ENCODE measurements at regions not wholly inside any gene's neighbourhood (a gene's known extent, or its start where the extent isn't known, plus 50 kb on each side); places are given as distances from the start of the nearest gene placed in this dataset.
"Not testable (repeated sequence)": the region's sequence is repeated elsewhere in the genome, so short reads cannot be mapped to it uniquely, and the experiment has no call there.

DNA sequence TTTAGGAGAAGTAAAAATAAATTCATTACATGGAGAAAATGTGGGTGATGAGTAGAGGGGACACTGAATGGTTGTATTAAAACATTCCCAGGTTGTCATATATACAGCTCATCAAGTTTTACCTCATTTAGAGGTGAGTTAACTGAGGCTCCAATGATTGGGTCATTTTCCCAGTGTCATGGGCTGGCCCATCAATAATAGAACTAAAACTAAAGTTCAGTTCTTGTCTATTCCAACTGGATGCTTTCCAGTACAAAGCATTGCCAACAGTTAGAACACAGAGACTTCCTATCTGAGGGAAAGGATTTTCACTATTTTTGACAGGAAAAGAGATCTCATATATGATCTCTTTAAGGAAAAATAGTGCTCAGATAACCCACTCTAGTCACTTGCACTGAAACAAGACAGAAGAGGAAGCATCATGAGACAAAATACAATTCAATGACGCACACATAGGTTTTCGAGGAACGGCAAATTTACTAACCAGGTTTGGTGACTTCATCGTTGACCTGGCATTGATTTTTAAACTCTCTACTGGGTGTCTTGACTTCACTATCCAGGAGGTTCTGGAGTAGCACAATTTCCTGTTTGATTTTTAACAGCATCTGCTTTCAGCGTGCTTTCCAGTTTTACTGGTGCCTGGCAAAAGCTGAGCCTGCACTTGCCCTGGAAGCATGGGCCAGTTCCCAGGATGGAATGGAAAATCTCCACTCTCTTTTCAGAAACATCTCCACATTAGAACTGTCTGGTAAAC lies 195.5 kb upstream of the FBXL4 start:
- DNase-seq (ENCODE audit: insufficient read length, low spot score) (no peak), FAIRE-seq (no peak)

DNA sequence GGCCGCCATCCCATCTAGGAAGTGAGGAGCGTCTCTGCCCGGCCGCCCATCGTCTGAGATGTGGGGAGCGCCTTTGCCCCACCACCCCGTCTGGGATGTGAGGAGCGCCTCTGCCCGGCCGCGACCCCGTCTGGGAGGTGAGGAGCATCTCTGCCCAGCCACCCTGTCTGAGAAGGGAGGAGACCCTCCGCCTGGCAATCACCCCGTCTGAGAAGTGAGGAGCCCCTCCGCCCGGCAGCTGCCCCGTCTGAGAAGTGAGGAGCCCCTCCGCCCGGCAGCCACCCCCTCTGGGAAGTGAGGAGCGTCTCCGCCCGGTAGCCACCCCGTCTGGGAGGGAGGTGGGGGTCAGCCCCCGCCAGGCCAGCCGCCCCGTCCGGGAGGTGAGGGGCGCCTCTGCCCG lies 194.2 kb upstream of the FBXL4 start:
- FAIRE-seq; DNase-seq (ENCODE audit: insufficient read length, low spot score): not testable (repeated sequence)

DNA sequence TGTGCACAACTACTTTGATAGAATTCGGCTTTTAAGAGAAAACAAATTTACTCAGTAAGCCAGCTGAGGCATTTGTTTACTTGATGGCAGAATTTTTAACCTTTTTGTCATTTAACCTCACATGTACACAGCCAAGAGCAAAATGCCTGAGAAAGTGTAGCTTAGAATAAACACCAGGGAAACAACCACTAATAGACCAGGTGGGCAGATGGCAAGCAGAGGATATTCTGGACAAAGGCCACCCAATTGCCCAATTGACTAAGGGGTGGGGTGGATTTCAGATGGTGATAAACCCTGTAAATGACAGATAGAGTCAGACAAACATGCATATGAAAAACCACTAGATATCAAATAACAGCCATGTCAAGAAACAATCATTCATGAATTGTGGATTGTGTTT lies 190.7 kb upstream of the FBXL4 start:
- FAIRE-seq (no peak), DNase-seq (ENCODE audit: insufficient read length, low spot score) (no peak)

DNA sequence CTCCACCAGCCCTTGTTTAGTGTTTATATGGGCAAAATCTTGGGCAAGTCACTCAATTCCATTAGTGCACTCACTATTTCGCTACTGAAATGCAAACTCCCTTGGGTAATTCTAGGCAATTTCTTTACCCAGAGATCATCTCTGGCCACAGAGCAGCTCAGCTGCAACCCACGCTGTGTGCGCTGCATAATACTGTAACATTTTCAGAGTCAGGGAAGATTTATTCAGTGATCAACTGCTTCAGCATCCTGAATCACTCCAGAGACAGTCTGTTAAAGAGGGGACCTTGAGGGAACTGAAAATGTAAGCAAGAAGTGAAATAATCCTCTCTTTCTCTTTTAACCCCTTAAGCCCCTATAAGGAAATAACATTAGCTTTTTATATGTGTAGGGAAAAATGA lies 189.6 kb upstream of the FBXL4 start:
- FAIRE-seq (no peak), DNase-seq (ENCODE audit: insufficient read length, low spot score) (no peak)

DNA sequence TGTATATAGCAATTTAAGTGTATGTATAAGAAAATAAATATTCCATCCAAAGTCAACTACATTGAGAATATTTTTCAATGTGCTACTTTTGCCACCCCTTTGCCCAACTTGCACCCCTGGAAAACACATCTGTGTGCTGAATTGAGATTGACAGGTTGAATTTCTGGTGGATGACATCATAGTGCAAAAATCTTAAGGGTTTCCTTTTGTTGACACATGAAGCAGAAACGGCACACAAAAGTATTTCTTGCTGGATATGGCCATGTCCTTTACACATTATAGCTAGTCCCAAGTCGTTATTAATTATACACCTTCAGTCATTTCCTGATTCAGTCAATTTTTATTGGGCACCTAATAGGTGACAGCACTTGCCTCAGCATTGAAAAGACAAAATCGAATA lies 188.7 kb upstream of the FBXL4 start:
- FAIRE-seq = no peak
- no peak for DNase-seq (ENCODE audit: insufficient read length, low spot score)

DNA sequence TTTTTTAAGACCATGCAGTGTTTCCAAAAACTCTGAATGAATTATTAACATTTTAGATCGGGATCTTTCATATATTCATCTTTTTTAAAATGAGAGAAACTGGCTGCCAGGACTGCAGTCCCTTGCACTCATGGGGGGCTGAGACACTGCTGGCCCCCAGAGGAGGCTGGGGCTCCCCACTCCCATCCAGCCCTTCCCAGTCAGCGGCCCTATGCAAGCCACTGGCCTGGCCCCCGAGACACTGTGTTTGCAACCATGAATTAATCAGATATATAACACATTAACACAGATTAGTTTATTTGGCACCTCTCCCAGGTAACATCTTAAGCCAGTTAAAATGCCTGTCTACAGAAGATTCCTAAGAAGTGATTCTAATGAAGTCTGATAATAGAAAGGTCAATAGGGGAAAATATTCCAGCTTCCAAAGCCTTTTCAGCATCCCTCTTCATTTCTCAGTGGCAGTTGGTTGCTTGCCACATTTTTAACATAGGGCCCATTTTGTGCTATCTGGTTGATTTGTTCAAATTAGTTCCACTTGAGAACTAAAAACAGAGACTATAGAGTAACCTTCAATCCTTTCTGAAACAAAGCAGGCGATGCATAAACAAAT lies 184.4 kb upstream of the FBXL4 start:
- DNase-seq (ENCODE audit: insufficient read length, low spot score) = no peak
- FAIRE-seq = no peak

DNA sequence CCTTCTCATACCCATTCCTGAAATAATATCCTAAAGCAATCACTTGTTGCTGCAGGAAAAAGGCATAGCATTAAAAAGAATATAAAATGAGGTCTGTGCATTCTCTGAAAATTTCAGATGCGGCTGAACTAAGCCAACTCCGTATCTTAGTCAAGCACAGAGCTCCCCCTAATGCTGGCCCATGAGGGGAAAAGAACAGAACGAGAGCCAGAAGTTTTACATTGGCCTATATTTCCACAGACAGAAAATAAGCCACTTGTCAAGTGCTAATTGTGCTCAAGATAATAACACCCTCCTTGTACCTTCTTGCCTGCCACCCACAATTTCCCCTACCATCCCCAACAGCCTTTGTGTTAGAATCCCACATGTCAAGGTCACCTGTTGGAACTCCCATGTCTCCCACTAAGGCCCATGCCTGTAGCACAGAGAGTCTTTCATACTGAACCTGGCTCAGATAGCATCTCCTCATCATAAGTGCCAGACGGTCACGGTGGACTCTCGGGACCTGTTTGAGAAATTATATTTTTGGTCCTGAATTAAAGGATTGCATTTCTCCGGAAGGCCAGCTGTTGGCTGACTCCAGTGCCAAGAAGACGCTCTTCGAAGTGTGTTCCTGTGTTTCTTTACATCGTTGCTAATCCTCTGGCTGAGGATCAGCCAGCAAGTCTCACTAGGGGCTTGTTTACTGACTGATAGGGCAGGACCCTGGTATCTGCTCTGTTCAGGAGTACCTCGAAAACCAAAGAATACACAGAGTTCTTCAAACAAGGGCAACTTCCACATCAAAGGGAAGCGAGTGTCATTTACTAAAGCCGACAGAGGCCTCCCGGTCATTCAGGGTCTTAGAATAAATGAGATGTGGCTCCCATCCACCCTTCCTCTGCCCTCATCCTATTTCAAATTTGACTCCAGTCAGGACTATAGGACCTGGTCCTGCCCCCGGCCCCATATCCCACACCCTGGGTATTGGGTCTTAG lies 183.4 kb upstream of the FBXL4 start:
- DNase-seq (ENCODE audit: insufficient read length, low spot score) = no peak
- no peak for FAIRE-seq

DNA sequence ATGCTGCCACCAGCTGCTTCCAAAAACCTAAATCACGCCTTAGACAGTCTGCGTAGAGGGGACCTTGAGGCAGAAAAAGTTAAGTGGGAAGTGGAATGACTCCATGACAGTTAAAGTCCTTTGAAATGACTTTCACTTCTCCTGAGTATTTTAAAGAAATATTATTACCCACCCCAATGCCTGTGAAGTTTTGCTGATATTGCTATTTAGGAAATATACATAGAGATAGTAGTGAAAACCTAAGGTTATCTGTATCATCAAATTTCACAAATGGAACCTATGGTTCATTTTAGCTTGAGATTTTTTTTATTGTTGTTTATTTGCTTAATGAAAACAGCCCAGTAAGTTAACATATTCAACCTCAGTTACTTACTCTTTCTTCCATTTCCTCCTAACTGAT lies 182.1 kb upstream of the FBXL4 start:
- FAIRE-seq = no peak
- no peak for DNase-seq (ENCODE audit: insufficient read length, low spot score)

DNA sequence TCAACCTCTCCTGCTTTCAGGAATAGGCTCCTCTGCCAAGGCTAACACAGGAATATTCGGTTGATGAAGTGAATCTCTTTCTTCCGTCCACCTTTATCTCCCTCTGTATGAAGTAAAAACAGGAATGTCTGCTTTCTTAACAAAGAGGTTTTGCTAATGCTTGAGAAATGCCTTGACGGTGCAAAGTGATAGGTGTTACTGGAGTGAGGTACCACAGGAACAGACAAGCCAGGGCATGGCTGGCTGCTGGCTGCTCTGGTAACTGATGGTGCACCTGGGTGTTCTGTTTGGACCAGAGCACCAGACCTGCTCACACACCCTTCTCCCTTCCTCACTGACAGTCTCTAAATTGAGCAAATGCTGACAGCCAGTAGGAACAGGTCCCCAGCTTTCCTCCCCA lies 174.0 kb upstream of the FBXL4 start:
- DNase-seq (ENCODE audit: insufficient read length, low spot score) = no peak

DNA sequence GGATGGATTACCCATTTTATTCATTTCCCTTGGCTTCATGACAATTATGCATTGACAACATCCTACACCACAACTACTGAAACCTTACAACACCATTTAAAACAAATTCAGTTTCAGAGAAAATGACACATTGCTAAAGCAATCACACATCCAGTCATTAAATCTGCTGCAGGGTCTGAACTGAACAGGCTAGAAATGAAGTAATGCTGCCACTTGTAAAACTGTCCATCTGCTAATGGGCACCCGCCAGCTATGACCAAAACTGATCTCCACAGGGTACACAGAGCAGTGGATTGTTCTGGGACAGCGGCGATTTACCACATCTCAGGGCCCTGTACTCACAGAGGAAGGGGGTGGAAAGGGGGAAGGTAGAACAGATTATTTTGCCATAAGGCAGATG lies 172.9 kb upstream of the FBXL4 start:
- DNase-seq (ENCODE audit: insufficient read length, low spot score) (no peak), FAIRE-seq (no peak)

More for the DNA sequence above, 174.0 kb upstream of the FBXL4 start:
- FAIRE-seq = no peak

DNA sequence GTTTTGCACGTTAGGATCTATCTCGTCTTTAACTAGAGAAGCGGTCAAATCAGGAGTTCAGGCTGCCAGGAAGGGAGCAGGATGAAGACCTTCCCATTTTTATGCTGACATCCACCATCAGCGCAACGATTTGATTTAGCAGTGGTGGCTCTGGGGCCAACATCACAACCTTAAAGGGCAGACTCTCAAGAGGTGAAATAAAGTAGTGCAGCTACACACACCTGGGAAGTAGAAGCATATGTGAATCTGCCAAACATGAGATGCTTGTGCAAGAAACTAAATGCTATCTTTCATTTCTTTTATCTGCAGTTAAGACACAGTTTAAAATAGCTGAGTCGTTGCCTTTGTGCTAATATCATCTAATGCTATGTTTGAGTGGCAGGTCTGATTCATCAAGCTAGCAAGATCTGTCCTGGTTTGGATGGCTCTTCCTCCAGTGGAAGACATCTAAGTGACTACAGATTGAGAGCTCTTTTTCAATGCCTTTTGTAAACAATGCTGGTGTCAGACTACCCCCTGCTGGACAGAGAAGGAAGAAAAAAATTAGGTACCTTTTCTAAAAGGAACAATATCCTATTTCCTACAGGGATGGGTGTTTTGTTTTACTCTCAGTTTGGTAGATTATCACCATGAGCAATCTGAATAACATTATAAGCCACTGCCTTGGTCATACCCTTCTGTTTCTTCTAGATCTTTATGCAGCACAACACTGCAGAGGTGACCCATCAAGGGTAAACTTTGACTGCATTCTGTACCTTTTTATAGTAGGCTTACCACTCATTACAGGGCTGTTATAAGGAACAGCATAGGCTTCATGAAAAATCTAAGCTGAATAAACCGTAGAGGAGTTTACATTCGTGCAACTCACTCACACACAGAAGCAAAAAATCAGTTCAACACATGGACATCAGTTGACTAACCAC lies 171.6 kb upstream of the FBXL4 start:
- peak; percentile 7 for DNase-seq (ENCODE audit: insufficient read length, low spot score)

DNA sequence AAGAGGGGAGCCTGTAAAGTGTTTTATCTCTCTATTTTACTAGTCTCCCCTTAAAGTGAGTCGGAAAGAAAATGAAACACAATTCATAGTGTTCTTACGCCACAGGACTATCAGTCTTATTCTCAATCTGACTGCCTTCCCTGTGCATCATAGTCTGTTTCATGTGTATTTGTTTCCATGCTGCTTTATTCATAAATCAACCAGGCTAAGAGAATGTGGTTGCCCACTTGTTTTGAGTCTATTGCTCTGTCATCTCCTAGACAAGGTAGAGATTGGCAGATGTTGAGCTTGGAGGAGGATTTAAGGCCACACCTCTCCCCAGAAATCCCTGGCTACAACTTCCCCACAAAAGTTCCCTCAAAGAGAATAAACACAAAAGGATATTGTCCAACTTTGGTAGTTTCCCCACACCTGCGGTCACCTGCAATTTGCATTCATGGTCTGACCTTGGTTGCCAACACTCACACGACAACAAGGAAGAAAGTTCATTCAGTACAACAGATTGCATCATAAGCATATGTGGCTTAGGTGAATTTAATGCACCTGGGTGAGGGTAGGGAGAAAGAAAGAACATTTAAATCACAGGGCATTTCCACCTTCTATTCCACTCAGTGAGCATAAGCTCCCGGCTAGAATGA lies 167.1 kb upstream of the FBXL4 start:
- FAIRE-seq (no peak), DNase-seq (ENCODE audit: insufficient read length, low spot score) (no peak)

More for the DNA sequence above, 171.6 kb upstream of the FBXL4 start:
- FAIRE-seq = peak; percentile 75

DNA sequence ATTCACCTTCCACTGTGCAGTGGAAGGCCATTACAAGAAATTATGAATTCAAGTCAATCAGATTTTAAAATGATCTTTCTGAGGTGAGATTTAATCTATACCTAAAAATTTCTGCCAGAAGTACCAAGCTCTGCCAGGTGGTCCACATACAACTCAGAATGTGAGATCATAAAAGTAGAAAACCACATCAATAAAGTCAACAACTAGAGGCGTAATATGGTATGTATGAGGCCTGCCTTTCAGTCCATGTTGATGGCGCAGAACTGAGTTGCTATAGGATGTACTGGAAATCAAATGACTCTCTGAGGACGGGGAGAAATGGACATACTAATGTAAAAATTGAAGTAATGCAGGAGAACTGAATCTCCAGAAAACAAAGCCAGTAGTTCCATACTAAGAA lies 163.8 kb upstream of the FBXL4 start:
- FAIRE-seq (no peak), DNase-seq (ENCODE audit: insufficient read length, low spot score) (no peak)

DNA sequence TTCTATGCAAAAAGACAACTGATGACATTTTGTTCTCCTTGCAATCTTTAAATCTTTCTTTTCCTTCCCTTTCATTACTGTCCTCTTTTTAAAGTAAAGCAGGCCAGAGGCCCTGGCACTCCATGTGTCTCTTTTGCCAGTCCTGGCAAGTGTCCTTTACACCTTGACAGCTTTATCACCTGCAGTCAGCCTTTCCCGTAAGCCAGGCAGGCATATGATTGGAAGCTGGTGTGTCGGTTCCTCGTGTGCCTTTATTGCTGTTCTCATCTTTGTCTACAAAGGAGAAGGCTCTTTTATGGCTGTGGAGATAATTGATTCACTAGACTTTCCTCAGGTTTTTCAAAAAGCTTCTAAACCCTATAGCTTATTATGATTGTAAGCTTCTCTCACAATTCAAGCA lies 162.3 kb upstream of the FBXL4 start:
- no peak for DNase-seq (ENCODE audit: insufficient read length, low spot score)

DNA sequence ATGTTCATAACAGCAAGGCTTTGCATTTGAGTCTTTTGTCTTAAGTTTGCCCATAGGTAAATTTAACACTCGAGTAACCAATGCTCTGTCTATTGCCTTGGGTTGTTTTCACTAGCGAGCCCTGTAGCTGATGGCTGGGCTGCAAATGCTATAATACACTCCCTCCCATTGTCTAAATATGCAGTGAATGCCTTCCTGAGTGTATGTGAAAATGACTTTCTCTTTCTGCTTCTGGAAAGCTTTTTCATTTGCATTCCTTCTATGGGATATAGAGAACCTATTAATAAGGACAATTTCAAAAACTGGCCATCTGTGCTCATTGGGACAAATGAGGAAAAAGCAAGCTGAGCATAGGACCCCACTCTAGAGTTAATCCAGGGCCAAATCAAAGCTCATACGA lies 156.5 kb upstream of the FBXL4 start:
- no peak for FAIRE-seq

More for the DNA sequence above, 162.3 kb upstream of the FBXL4 start:
- no peak for FAIRE-seq

DNA sequence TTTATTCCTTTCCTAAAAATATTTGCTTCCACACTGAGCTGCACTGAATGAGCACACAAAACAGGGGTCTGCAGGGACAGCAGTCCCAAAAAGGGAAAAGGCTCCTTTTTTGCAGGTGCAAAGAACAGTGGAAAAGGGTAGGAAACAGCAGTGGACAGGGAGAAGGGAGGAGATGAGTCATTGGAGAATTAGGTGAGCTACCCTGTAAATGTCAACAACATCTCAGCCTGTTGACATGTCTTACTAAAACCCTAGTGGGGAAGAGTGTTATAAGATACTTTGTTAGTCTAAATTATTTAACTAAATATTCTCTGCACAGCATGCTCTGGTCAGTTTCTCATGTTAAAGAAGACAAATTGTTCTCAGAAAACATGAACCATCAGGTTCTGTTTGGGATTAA lies 151.5 kb upstream of the FBXL4 start:
- FAIRE-seq = no peak
- DNase-seq (ENCODE audit: insufficient read length, low spot score) = no peak

More for the DNA sequence above, 156.5 kb upstream of the FBXL4 start:
- DNase-seq (ENCODE audit: insufficient read length, low spot score) = no peak

DNA sequence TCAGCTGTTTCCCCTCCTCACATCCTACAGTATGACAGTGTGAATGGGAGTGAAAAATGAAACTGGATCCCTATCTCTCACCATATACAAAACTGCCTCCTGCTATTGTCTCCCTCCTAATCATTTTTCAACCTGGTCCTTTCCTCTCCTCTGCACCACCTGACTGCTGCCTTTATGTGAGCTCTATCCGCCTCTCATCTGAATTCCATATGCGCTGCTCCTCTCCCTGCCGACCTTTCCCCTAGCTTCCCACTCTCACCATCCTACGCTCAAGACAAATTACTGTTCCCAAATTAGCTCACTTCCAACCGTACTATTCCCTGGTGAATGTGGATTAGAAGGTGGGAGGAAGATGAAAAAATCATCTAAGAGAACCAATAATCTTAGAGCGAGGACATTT lies 148.4 kb upstream of the FBXL4 start:
- DNase-seq (ENCODE audit: insufficient read length, low spot score) (no peak), FAIRE-seq (no peak)

DNA sequence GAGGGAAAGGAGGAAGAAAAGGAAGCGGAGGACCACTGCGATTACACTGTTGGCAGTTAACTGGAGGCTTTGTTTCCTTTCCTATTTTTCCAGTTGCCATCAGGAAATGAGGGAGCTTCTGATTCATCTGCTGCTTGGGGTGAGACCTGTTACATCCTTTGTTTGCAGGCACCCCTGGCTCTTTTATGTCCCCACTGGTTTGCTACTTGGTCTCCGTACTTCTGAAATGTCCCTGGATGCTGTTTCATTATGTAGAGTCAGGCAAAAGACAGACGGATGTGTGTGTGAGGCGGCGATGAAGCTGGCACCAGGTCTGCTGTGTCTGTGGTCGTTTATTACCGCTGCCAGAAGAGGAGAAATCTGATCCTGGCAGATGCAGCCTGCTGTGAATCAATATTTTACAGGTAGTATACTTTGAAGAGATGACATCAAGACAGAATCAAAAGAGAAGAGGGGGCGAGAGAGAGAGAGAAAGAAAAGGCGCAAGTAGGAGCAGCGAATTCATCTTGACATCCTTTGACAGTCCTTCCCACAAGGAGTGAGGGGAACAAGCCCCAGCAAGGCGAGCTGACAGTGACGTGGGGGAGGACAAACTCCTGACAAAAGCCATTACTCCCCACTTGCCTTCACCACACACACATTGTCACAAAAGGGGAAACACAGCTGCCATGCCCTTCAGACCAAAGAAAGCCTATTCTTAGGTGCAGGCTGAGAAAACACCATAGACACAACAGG lies 145.9 kb upstream of the FBXL4 start:
- no peak for FAIRE-seq
- DNase-seq (ENCODE audit: insufficient read length, low spot score) = no peak

DNA sequence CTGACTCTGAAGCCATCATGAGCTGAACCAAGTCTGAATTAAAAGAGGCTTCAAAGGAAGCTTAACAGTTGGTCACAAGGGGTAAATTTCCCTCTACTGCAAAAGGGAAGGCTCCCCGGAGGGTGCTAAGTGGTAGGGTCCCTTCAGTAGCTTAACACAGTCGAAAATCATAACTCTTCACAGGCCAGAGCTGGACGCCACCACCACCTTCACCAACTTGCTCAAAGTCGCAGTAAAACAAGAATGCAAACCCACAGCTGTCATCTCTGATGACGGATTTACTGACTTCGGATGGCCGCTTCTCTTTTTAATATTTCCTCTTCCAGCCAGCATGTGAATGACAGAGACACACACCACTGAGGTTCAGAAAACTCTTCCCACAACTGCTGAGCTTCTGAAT lies 144.7 kb upstream of the FBXL4 start:
- DNase-seq (ENCODE audit: insufficient read length, low spot score) (no peak), FAIRE-seq (no peak)
